SK-N-SH (cell line): ENCODE measurements at regions not wholly inside any gene's neighbourhood (a gene's known extent, or its start where the extent isn't known, plus 50 kb on each side); places are given as distances from the start of the nearest gene placed in this dataset.
A peak's percentile ranks its signal among the peaks of the same experiment; 100 is the strongest.

Experiments
- CTCF ChIA-PET: fragments of 300-600, 350-600 bp; formaldehyde crosslinking; extraction: SDS; loops from one replicate; lab custom pipeline; 2021; lab: Yijun Ruan, JAX
- POLR2A ChIA-PET: fragments of 350-600 bp; sonication (Branson Sonifier 250); formaldehyde crosslinking; extraction: SDS; loops from one replicate; lab custom pipeline; 2020; ENCODE audit warnings: antibody characterized with exemption, inconsistent platforms; lab: Yijun Ruan, JAX
- DNase-seq: peaks from one replicate; pipeline ENCODE4 v3.0.0; 2012
- H2AFZ ChIP-seq: fragments of 200-600 bp; sonication (generic); 2 replicates; pipeline ENCODE4 v1.8.1; 2016; ENCODE audit warnings: antibody characterized with exemption, mild to moderate bottlenecking, low read depth
- H3F3A ChIP-seq: fragments of 200-600 bp; sonication (generic); replicated peaks from 2 replicates; pipeline ENCODE3; 2016; ENCODE audit warnings: antibody characterized with exemption, mild to moderate bottlenecking; ENCODE audit not compliant: insufficient read depth
- H3K27ac ChIP-seq, 2 experiments: fragments of 200-500 bp in 1 of 2; fragments of 200-600 bp in 1 of 2; sonication (Bioruptor generic) in 1 of 2; sonication (generic), shearing (Covaris generic) in 1 of 2; 2 replicates each; pipeline versions ENCODE4 v1.5.1 to v1.6.1; 2014 to 2016; ENCODE audit warnings: low read depth in 2 of 2, inconsistent platforms in 1 of 2, low read length in 1 of 2, mild to moderate bottlenecking in 1 of 2, mixed read lengths in 1 of 2
- H3K27me3 ChIP-seq: fragments of 200-600 bp; sonication (generic), shearing (Covaris generic); 2 replicates; pipeline ENCODE4 v1.6.1; 2016; ENCODE audit warnings: mixed run types; ENCODE audit not compliant: insufficient read depth
- H3K36me3 ChIP-seq, 2 experiments: fragments of 200-500 bp in 1 of 2; fragments of 200-600 bp in 1 of 2; sonication (Bioruptor generic) in 1 of 2; sonication (generic) in 1 of 2; replicated peaks in 1 of 2; 2 replicates each; pipeline versions ENCODE3 to v1.5.1; 2014 to 2016; ENCODE audit warnings: low read length in 1 of 2, mild to moderate bottlenecking in 1 of 2; ENCODE audit not compliant: insufficient read depth in 2 of 2, control insufficient read depth in 1 of 2
- H3K4me1 ChIP-seq, 2 experiments: fragments of 200-500 bp in 1 of 2; fragments of 200-600 bp in 1 of 2; sonication (Bioruptor generic) in 1 of 2; sonication (generic), shearing (Covaris generic) in 1 of 2; 2 replicates each; pipeline versions ENCODE4 v1.5.1 to v1.6.1; 2014 to 2016; ENCODE audit warnings: low read depth in 1 of 2, low read length in 1 of 2, mixed run types in 1 of 2; ENCODE audit not compliant: insufficient read depth in 2 of 2, control insufficient read depth in 1 of 2
- H3K4me2 ChIP-seq: fragments of 200-600 bp; sonication (generic), shearing (Covaris generic); 2 replicates; pipeline ENCODE4 v1.6.1; 2017; ENCODE audit warnings: mixed run types
- H3K4me3 ChIP-seq, 2 experiments: fragments of 200-500 bp in 1 of 2; fragments of 200-600 bp in 1 of 2; sonication (Bioruptor generic) in 1 of 2; sonication (generic), shearing (Covaris generic) in 1 of 2; 2 replicates each; pipeline versions ENCODE4 v1.5.1 to v1.8.1; 2014 to 2016; ENCODE audit warnings: low read depth in 2 of 2, inconsistent platforms in 1 of 2, low read length in 1 of 2, mild to moderate bottlenecking in 1 of 2, mixed read lengths in 1 of 2, moderate library complexity in 1 of 2
- H3K79me2 ChIP-seq: fragments of 200-600 bp; sonication (generic); 2 replicates; pipeline ENCODE4 v1.8.1; 2017; ENCODE audit warnings: mild to moderate bottlenecking; ENCODE audit not compliant: insufficient read depth
- H3K9ac ChIP-seq: fragments of 200-600 bp; sonication (generic); 2 replicates; pipeline ENCODE4 v1.6.1; 2017; ENCODE audit warnings: mixed run types
- H3K9me2 ChIP-seq: fragments of 200-600 bp; sonication (generic); 2 replicates; pipeline ENCODE4 v1.6.1; 2017; ENCODE audit warnings: mixed run types
- H3K9me3 ChIP-seq: fragments of 200-600 bp; sonication (generic); 2 replicates; pipeline ENCODE4 v1.6.1; 2017; ENCODE audit warnings: mixed run types, mild to moderate bottlenecking, moderate library complexity
- H4K20me1 ChIP-seq: fragments of 200-600 bp; sonication (generic); 2 replicates; pipeline ENCODE4 v1.6.1; 2017; ENCODE audit warnings: mild to moderate bottlenecking, mixed run types; ENCODE audit not compliant: insufficient read depth
- ELF1 ChIP-seq: IDR thresholded peaks from 2 replicates; pipeline ENCODE4 v1.4.0; 2012
- FOSL2 ChIP-seq: IDR thresholded peaks from 2 replicates; pipeline ENCODE4 v1.4.0; 2012; ENCODE audit warnings: low read depth, mild to moderate bottlenecking, moderate library complexity, borderline replicate concordance
- FOXM1 ChIP-seq: IDR thresholded peaks from 2 replicates; pipeline ENCODE4 v1.4.0; 2012; ENCODE audit warnings: low read depth, mild to moderate bottlenecking
- GATA2 ChIP-seq: sonication (generic); formaldehyde crosslinking; IDR thresholded peaks from 2 replicates; pipeline ENCODE4 v1.5.0; 2020; ENCODE audit warnings: mild to moderate bottlenecking, missing genetic modification reagents
- MXI1 ChIP-seq: IDR thresholded peaks from 2 replicates; pipeline ENCODE4 v1.6.1; 2012; ENCODE audit warnings: mild to moderate bottlenecking, low read depth, low read length, improper control_type of control experiment
- NFIC ChIP-seq: IDR thresholded peaks from 2 replicates; pipeline ENCODE4 v1.4.0; 2012; ENCODE audit warnings: borderline replicate concordance
- RCOR1 ChIP-seq: fragments of 150-350 bp; IDR thresholded peaks from 2 replicates; pipeline ENCODE4 v1.6.1; 2017; ENCODE audit warnings: antibody characterized with exemption, low read length
- RFX5 ChIP-seq: IDR thresholded peaks from 2 replicates; pipeline ENCODE4 v1.6.1; 2012; ENCODE audit warnings: mild to moderate bottlenecking, improper control_type of control experiment, low read length
- RXRA ChIP-seq: IDR thresholded peaks from 2 replicates; pipeline ENCODE4 v1.4.0; 2012; ENCODE audit warnings: low read depth, mild to moderate bottlenecking, borderline replicate concordance
- TCF12 ChIP-seq: IDR thresholded peaks from 2 replicates; pipeline ENCODE4 v1.4.0; 2012
- WGBS: methylation state at CpG from one replicate; pipeline ENCODE4 v1.1.6; 2017; ENCODE audit warnings: low lambda C conversion rate; 5-methylcytosine and 5-hydroxymethylcytosine counted together
- TF ChIP-seq, protein P1 (sequence below): fragments of 200-600 bp; sonication (generic); IDR thresholded peaks from 2 replicates; pipeline ENCODE4 v1.6.1; 2017; ENCODE audit warnings: antibody characterized with exemption, mild to moderate bottlenecking, moderate library complexity
- TF ChIP-seq, protein P2 (sequence below): IDR thresholded peaks from 2 replicates; pipeline ENCODE4; 2012
- TF ChIP-seq, protein P3 (sequence below): IDR thresholded peaks from 2 replicates; pipeline ENCODE4 v1.4.0; 2012; ENCODE audit warnings: low read depth, borderline replicate concordance
- TF ChIP-seq, protein P4 (sequence below): fragments of 150-350 bp; IDR thresholded peaks from 2 replicates; pipeline ENCODE4 v1.6.1; 2017; ENCODE audit warnings: antibody characterized with exemption, low read length, low read depth, borderline replicate concordance

DNA sequence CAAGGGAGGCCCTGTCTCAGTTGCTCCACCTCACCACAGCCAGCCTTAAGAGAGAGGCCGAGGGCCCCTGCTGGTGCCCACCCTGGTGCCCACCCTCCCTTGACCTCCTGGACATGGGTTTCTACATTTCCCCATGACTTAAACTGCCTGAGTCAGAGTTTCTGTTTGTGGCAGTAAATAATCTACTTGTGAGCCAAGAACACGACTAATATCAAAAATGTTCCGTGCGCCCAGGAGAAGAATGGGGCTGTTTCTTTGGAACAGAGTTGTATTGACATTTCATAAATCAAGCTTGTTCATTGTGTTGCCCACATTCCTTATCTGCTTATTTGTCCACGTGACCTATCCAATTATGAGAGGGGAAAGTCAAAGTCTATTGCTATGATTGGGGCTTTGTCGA is 143.5 kb downstream of the ANKRD60 start:
- H3K4me1 ChIP-seq: no peaks in the 10 kb centered on the region; a peak in 3 of 4 replicates
- no peaks in the 10 kb centered on the region for H3K27me3 ChIP-seq
- H3F3A ChIP-seq: peaks cover 18% of the 10 kb centered on the region
- H3K9me2 ChIP-seq: no peaks in the 10 kb centered on the region
- no peaks in the 10 kb centered on the region for H3K9me3 ChIP-seq
- H3K27ac ChIP-seq: no peak overlapping the region
- H3K4me3 ChIP-seq: no peak overlapping the region
- H3K79me2 ChIP-seq: no peaks in the 10 kb centered on the region
- ChIA-PET POLR2A (no interaction called here), CTCF (interaction anchor here (1.2 to 5.5 kb wide), 3 partner anchors 8 to 462 kb away, joined by 3 to 46 read pairs (median 32); no protein-coding TSS in a partner anchor)
- H2AFZ ChIP-seq: no peak overlapping the region
- no peaks in the 10 kb centered on the region for H3K36me3 ChIP-seq
- DNase-seq: no peak
- no peak for TF ChIP-seq RCOR1
- no peak for TF ChIP-seq ELF1
- TF ChIP-seq NFIC: peak; percentile 13; the same call in 1 of the 2 replicates
- 0 out of 2 replicates have a peak, but pooled peaks have one; percentile 15 for TF ChIP-seq FOSL2
- no peak for TF ChIP-seq RXRA
- TF ChIP-seq, protein P1, sequence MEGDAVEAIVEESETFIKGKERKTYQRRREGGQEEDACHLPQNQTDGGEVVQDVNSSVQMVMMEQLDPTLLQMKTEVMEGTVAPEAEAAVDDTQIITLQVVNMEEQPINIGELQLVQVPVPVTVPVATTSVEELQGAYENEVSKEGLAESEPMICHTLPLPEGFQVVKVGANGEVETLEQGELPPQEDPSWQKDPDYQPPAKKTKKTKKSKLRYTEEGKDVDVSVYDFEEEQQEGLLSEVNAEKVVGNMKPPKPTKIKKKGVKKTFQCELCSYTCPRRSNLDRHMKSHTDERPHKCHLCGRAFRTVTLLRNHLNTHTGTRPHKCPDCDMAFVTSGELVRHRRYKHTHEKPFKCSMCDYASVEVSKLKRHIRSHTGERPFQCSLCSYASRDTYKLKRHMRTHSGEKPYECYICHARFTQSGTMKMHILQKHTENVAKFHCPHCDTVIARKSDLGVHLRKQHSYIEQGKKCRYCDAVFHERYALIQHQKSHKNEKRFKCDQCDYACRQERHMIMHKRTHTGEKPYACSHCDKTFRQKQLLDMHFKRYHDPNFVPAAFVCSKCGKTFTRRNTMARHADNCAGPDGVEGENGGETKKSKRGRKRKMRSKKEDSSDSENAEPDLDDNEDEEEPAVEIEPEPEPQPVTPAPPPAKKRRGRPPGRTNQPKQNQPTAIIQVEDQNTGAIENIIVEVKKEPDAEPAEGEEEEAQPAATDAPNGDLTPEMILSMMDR: no peak
- TF ChIP-seq, protein P2, sequence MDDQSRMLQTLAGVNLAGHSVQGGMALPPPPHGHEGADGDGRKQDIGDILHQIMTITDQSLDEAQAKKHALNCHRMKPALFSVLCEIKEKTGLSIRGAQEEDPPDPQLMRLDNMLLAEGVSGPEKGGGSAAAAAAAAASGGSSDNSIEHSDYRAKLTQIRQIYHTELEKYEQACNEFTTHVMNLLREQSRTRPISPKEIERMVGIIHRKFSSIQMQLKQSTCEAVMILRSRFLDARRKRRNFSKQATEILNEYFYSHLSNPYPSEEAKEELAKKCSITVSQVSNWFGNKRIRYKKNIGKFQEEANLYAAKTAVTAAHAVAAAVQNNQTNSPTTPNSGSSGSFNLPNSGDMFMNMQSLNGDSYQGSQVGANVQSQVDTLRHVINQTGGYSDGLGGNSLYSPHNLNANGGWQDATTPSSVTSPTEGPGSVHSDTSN: peak; percentile 39; the same call in 1 of the 2 replicates
- 0 out of 2 replicates have a peak, but pooled peaks have one; percentile 9 for TF ChIP-seq TCF12
- TF ChIP-seq, protein P3, sequence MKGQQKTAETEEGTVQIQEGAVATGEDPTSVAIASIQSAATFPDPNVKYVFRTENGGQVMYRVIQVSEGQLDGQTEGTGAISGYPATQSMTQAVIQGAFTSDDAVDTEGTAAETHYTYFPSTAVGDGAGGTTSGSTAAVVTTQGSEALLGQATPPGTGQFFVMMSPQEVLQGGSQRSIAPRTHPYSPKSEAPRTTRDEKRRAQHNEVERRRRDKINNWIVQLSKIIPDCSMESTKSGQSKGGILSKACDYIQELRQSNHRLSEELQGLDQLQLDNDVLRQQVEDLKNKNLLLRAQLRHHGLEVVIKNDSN: peak; percentile 49
- H3K9ac ChIP-seq: no peak overlapping the region
- no peak overlapping the region for H3K4me2 ChIP-seq
- WGBS: 61% methylated on average over 6 of the region's 6 CpGs
- no peaks in the 10 kb centered on the region for H4K20me1 ChIP-seq

DNA sequence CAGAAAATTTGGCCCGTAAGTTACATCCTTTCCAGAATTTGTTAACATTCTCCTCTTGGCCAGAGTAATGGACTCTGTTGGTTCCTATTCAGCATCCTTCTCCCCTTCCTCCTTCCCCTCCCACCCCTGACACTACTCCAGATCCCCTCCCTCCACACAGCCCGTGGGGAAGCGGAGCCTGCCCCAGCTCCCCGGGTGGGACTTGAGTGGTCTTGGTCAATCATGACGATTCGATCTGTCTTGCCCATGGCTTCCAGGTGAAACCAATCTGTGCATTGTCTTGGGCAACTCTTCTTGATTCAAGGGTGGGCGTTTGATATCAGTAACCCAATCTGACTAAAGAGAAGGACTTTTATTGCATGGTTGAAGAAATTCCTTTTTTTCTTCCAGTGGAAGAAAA is 143.9 kb downstream of the ANKRD60 start:
- Histone ChIP-seq H3K9ac (no peak overlapping the region), H3K79me2 (no peaks in the 10 kb centered on the region), H3K4me2 (no peak overlapping the region), H3K36me3 (no peaks in the 10 kb centered on the region), H3F3A (peaks cover 19% of the 10 kb centered on the region), H3K4me3 (no peak overlapping the region), H3K27ac (no peak overlapping the region), H3K9me3 (no peaks in the 10 kb centered on the region), H3K9me2 (no peaks in the 10 kb centered on the region), H3K4me1 (no peaks in the 10 kb centered on the region; a peak in 3 of 4 replicates), H2AFZ (no peak overlapping the region), H4K20me1 (no peaks in the 10 kb centered on the region), H3K27me3 (no peaks in the 10 kb centered on the region)
- CTCF ChIA-PET: interaction anchor here (0.9 to 5.5 kb wide), 4 partner anchors 59 to 462 kb away, joined by 3 to 32 read pairs (median 3); no protein-coding TSS in a partner anchor
- POLR2A ChIA-PET: no interaction called here
- WGBS: 88% methylated on average over 7 of the region's 7 CpGs
- TF ChIP-seq FOSL2 (no peak), MXI1 (no peak), FOXM1 (no peak), GATA2 (CRISPR knock-in tag) (no peak), RFX5 (no peak), TCF12 (no peak)
- TF ChIP-seq, protein P4, sequence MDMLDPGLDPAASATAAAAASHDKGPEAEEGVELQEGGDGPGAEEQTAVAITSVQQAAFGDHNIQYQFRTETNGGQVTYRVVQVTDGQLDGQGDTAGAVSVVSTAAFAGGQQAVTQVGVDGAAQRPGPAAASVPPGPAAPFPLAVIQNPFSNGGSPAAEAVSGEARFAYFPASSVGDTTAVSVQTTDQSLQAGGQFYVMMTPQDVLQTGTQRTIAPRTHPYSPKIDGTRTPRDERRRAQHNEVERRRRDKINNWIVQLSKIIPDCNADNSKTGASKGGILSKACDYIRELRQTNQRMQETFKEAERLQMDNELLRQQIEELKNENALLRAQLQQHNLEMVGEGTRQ: no peak
- TF ChIP-seq, protein P3: no peak
- DNase-seq: no peak
